HG03196 (cell line): ENCODE measurements at regions not wholly inside any gene's neighbourhood (a gene's known extent, or its start where the extent isn't known, plus 50 kb on each side); places are given as distances from the start of the nearest gene placed in this dataset.

Experiments
- ATAC-seq: cut with Tn5 transposase; IDR thresholded peaks from one replicate; pipeline ENCODE4 v1.9.1; 2021; ENCODE audit not compliant: unreplicated experiment

DNA sequence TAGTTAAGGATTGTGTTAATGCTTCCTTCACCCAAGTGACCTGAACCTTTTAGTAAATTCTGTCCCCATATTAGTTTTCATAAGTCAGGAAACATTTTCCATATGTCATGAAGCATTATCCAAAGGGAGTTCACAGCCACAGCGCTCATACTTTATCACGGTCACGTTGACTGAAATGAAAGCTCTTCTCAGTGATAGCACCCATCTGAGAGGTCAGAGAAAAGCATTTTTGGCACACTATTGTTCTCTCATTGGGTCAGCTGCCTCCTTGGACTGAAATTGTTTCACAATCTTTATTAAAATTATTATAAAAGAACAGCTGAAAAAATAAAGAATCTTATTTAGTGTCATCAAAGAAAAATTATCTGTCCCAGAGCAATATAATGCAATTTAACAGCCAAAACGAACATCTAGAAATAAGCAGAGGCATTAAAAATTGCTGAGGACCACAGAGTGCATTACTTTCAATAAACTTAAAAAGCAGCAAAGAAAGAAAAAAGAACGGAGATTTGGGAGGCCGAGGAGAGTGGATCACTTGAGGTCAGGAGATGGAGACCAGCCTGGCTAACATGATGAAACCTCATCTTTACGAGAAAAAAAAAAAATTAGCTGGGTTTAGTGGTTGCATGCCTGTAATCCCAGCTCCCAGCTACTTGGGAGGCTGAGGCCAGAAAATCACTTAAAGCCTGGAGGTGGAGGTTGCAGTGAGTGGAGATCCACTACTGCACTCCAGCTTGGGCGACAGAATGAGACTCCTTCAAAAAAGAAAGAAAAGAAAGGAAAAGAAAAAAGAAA is 680.8 kb upstream of the FAM241A start:
- no peak for ATAC-seq

GRCh38 chr4:111466811-111467604 is 678.2 kb upstream of the FAM241A start:
- no peak for ATAC-seq

DNA sequence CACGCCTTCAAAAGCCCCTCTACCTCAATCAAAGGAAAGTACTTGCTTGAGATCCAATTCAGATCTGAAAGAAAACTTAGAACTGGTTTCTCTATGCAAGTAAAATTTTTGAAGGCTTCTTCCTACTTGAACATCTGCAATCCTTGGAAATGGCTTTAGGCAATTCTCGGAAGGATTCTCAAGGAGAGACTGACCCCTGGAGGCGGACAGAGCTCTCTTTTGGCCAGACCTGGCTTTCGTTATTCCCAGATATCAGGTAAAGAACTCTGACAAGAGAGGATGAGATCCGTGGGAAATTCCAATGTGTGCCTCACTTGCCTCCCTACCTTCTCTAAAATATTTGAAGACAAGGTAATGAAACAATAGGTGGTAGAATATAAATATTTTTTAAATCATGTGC is 670.3 kb upstream of the FAM241A start:
- no peak for ATAC-seq

DNA sequence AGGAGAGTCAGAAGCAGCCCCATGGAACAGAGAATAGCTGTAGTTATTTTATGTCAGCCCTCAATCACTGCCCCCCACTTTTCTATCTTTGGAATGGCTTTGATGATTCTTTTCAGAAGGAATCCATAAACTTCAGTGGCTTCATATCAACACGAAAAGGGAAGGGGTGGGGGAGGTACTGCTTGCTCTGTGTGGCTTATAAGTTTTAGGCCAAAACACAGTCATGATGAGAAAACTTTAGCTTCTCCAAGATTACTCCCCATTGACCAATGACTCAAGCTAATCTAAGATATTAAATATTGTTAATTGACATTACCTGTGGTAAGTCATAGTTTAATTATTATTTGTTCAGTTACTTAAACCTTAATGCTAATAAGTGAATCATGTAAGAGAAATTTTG is 669.6 kb upstream of the FAM241A start:
- no peak for ATAC-seq

GRCh38 chr4:111480510-111480909 is 664.7 kb upstream of the FAM241A start:
- no peak for ATAC-seq

GRCh38 chr4:111483375-111484169 is 661.7 kb upstream of the FAM241A start:
- no peak for ATAC-seq

DNA sequence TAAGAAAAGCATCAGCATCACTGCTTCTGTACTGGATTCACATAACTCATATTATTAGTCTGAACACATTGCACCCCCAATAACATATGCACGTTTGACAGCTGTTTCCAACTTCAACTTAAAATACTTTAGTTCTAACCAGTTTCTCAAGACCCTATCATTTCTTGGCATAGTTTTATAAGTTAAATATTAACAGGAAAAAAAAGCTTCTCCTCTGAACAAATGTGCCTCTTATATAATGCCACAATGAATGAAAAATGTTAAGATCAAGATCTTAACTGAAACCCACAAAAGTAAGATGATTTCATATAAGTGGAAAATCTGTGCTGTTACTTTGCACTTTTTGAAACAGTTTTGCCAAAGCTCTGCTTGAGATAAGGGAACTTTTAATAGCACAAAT is 652.8 kb upstream of the FAM241A start:
- ATAC-seq: no peak

- ATAC-seq: no peak
These were observed 650.8 kb upstream of the FAM241A start for GRCh38 chr4:111494471-111494870.

DNA sequence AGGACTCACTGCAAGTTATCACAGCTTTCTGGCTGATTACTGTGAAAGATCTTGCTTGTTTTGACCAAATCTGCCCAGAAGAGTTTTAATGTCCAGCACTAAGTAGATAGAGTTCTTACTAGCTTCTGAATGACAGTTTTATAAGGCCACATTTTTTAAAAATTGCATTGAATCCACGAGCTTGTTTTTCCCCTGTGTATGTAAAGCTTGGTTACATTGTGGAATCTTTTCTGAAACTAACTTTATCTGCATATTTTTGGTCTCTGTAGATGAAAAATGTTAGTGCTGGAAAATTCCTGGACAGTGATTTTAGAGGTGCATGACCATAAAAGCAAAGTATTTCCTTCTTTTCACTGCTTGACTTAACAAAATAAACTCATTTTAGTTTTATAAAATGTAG is 650.3 kb upstream of the FAM241A start:
- ATAC-seq: no peak

GRCh38 chr4:111499291-111499690 is 646.0 kb upstream of the FAM241A start:
- ATAC-seq: no peak

- ATAC-seq: no peak
These were observed 645.5 kb upstream of the FAM241A start for GRCh38 chr4:111499706-111500105.

DNA sequence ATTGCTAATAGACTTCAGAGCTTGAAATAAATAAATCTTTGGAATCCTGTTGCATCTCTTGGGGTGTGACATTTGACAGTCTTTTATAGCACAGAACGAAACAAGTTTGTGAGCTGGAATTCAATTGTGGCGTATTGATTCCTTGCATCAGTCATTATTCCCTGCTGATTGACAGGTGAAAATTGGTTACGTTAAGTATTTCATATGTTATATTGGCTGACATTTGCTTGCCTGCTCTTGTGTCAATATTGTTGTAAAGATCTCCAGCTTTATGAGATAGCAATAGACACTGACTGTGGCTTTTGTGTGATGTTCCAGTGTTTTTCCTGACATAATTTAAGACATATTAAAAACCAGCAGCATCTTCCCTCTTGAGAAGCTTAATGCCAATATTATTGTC is 644.4 kb upstream of the FAM241A start:
- ATAC-seq: no peak

- no peak for ATAC-seq
These were observed 643.3 kb upstream of the FAM241A start for GRCh38 chr4:111501946-111502345.

DNA sequence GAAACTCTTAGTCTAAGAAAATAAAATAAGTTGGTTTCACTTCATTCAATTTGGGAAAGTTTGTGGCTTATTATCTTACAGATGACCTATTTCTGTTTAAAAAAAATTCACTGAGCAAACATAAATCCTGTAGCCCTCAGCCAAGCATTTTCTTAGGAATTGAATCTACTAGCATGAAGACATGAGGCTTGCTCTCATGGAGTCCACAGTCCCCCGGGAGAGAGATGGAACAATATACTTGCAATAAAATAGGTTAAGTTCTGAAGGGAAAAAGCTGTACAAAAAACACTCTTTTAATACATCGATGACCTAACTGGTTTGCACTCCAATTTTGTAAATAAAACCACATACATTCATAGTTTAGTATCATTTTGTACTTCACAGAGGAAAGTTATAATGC is 642.6 kb upstream of the FAM241A start:
- no peak for ATAC-seq

- ATAC-seq: no peak
These were observed 638.5 kb upstream of the FAM241A start for GRCh38 chr4:111506706-111507105.

GRCh38 chr4:111510535-111510934 is 634.7 kb upstream of the FAM241A start:
- no peak for ATAC-seq

GRCh38 chr4:111512081-111512783 is 633.0 kb upstream of the FAM241A start:
- no peak for ATAC-seq

DNA sequence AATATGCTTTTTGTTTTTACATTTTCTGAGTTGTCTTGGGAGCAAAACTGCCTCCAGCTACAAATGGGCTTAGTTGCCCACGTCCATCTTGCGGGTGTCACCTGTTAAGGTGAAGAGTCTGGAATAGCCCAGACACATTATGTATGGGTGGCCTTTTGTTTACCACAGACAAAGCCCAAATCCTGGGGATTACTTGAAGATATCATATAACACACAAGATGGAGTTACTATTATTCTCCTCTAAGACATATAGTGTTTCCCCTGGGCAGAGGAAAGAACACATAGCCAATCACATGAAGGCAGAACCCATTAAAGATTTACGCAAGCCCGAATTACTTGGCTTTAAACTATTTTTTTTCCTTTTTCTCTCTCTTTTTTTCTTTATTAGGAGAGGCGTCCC is 625.6 kb upstream of the FAM241A start:
- ATAC-seq: no peak

DNA sequence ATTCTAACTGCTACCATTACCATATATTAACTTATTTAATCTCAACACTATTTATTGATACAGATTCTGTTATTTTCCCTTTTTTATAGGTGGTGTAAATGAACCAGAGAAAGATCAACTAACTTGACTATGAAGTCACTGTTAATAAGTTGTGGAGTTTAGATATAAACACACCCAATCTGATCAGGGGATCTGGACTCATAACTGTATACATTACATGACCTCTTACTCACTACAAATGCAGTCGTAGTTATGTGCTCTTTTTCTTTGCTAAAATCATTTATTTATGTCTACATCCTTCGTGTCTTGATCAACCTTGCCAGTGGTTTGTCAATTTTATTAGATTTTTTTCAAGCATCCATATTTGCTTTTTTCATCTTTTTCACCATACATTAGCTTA is 614.8 kb upstream of the FAM241A start:
- no peak for ATAC-seq

DNA sequence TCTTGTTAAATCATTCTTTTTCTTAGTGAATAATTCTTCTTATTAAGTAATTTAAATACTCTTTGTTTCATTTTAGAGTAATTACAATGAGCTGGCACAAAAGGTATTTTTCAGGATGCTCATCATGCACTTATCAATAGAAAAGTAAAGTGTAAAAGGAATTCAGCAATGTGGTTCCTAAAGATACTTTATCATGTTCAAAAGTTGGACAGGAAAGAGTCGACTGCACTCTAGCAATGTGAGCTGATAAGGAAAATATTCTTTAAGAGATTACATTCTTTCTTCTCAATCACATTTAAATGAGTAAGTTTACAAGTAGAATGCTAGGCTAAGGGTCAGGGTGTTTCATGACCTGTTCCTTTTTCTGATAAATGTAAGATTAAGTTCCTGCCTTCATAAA is 609.5 kb upstream of the FAM241A start:
- no peak for ATAC-seq

DNA sequence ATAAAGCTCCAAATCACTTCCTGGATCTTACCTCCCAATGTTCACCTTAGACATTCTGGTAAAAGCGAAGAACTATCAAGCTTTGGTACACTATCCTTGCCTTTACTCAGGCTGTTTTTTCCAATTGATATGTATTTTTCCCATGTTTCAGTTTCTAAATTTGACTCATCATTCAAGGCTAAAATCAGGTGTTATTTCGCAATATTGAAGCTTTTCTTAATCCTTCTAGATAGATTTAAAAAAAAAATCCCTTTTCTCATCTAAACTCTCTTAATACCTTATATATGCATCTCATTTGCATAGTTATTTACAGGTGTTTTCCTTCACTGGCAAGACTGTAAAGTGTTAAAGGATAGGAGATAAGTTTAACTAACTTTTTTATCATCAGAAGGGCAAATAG is 608.1 kb upstream of the FAM241A start:
- ATAC-seq: no peak
